ENCODE measurements at regions not wholly inside any gene's neighbourhood (a gene's known extent, or its start where the extent isn't known, plus 50 kb on each side); places are given as distances from the start of the nearest gene placed in this dataset.

- Histone ChIP-seq H3K27me3 (replicated peaks; ENCODE audit: insufficient read depth, low read length) (no peaks in the 10 kb centered on the region), H3F3A (ENCODE audit: insufficient read depth, low read length) (no peaks in the 10 kb centered on the region), H3K27ac (ENCODE audit: low read length) (no peak overlapping the region), H3K9me2 (replicated peaks; ENCODE audit: insufficient read depth, low read length) (no peaks in the 10 kb centered on the region), H3K4me1 (ENCODE audit: low read length) (no peaks in the 10 kb centered on the region), H3K79me2 (ENCODE audit: low read length) (no peaks in the 10 kb centered on the region), H3K36me3 (replicated peaks; ENCODE audit: insufficient read depth, low read length) (no peaks in the 10 kb centered on the region), H2AFZ (ENCODE audit: low read length) (no peak overlapping the region), H3K4me2 (ENCODE audit: low read depth, low read length) (no peak overlapping the region), H4K20me1 (ENCODE audit: insufficient read depth, low read length) (no peaks in the 10 kb centered on the region), H3K4me3 (ENCODE audit: low read length) (no peak overlapping the region), H3K9me3 (replicated peaks; ENCODE audit: insufficient read depth, low read length) (no peaks in the 10 kb centered on the region), H3K9ac (ENCODE audit: low read length) (no peak overlapping the region)
- no peak for TF ChIP-seq EZH2phosphoT487 (IDR thresholded peaks at IDR 0.05; ENCODE audit: low read length)
- TF ChIP-seq EZH2 (optimal IDR thresholded peaks at IDR 0.05; ENCODE audit: low read depth, low read length): no peak
- no peak for TF ChIP-seq CTCF (IDR thresholded peaks at IDR 0.05; ENCODE audit: low read length)
- no peak for DNase-seq
Measured at GRCh38 chr15:52862677-52863076, 72.5 kb upstream of the ONECUT1 start.

DNA sequence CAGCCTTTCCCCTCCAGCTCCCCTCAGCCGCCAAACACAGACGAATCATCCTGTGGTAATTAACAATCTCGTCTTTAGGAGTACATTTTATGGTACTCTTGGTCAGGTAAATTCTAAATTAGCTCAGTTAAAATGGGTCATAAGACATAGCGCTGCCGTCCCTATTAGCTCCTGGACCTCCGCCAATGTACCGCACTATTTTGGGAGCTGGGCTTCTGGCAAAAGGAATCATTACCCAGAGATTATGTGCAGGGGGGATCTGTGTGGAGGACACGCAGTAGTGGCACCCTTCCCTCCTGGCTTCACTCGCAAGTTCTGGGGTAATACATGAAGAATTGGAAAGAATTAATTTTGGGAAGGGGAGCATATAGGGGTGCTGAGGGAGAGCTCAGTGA is 68.6 kb upstream of the ONECUT1 start:
- Histone ChIP-seq H3K79me2 (ENCODE audit: low read length) (no peaks in the 10 kb centered on the region), H4K20me1 (ENCODE audit: insufficient read depth, low read length) (no peaks in the 10 kb centered on the region), H3F3A (ENCODE audit: insufficient read depth, low read length) (no peaks in the 10 kb centered on the region), H3K9ac (ENCODE audit: low read length) (no peak overlapping the region), H3K9me2 (replicated peaks; ENCODE audit: insufficient read depth, low read length) (no peaks in the 10 kb centered on the region), H3K27me3 (replicated peaks; ENCODE audit: insufficient read depth, low read length) (no peaks in the 10 kb centered on the region), H2AFZ (ENCODE audit: low read length) (no peak overlapping the region), H3K9me3 (replicated peaks; ENCODE audit: insufficient read depth, low read length) (no peaks in the 10 kb centered on the region), H3K4me2 (ENCODE audit: low read depth, low read length) (no peak overlapping the region), H3K4me1 (ENCODE audit: low read length) (no peaks in the 10 kb centered on the region), H3K36me3 (replicated peaks; ENCODE audit: insufficient read depth, low read length) (no peaks in the 10 kb centered on the region), H3K27ac (ENCODE audit: low read length) (no peak overlapping the region), H3K4me3 (ENCODE audit: low read length) (no peak overlapping the region)
- DNase-seq: no peak
- TF ChIP-seq CTCF (IDR thresholded peaks at IDR 0.05; ENCODE audit: low read length) (no peak), EZH2phosphoT487 (IDR thresholded peaks at IDR 0.05; ENCODE audit: low read length) (no peak), EZH2 (optimal IDR thresholded peaks at IDR 0.05; ENCODE audit: low read depth, low read length) (no peak)

- no peaks in the 10 kb centered on the region for H3K36me3 ChIP-seq (replicated peaks; ENCODE audit: insufficient read depth, low read length)
- H3K4me1 ChIP-seq (ENCODE audit: low read length): no peaks in the 10 kb centered on the region
- H3K9me2 ChIP-seq (replicated peaks; ENCODE audit: insufficient read depth, low read length): no peaks in the 10 kb centered on the region
- no peaks in the 10 kb centered on the region for H3K79me2 ChIP-seq (ENCODE audit: low read length)
- no peak overlapping the region for H2AFZ ChIP-seq (ENCODE audit: low read length)
- no peak overlapping the region for H3K4me2 ChIP-seq (ENCODE audit: low read depth, low read length)
- DNase-seq: no peak
- TF ChIP-seq CTCF (IDR thresholded peaks at IDR 0.05; ENCODE audit: low read length) (no peak), EZH2 (optimal IDR thresholded peaks at IDR 0.05; ENCODE audit: low read depth, low read length) (no peak), EZH2phosphoT487 (IDR thresholded peaks at IDR 0.05; ENCODE audit: low read length) (no peak)
- H3K9me3 ChIP-seq (replicated peaks; ENCODE audit: insufficient read depth, low read length): no peaks in the 10 kb centered on the region
- no peaks in the 10 kb centered on the region for H4K20me1 ChIP-seq (ENCODE audit: insufficient read depth, low read length)
- H3K9ac ChIP-seq (ENCODE audit: low read length): no peak overlapping the region
- no peak overlapping the region for H3K4me3 ChIP-seq (ENCODE audit: low read length)
- no peaks in the 10 kb centered on the region for H3K27me3 ChIP-seq (replicated peaks; ENCODE audit: insufficient read depth, low read length)
- H3K27ac ChIP-seq (ENCODE audit: low read length): no peak overlapping the region
- H3F3A ChIP-seq (ENCODE audit: insufficient read depth, low read length): no peaks in the 10 kb centered on the region
Measured at GRCh38 chr15:52857937-52858781, 68.0 kb upstream of the ONECUT1 start.

Measured in MM.1S (cell line).